H1 (cell line): ENCODE measurements at regions not wholly inside any gene's neighbourhood (a gene's known extent, or its start where the extent isn't known, plus 50 kb on each side); places are given as distances from the start of the nearest gene placed in this dataset.

Source experiments
- CREB1 ChIP-seq: IDR thresholded peaks from 2 replicates; pipeline ENCODE4 v1.6.1; 2012; ENCODE audit warnings: inconsistent platforms
- KDM1A ChIP-seq: fragments of 200-600, 300-600 bp; sonication (generic); IDR thresholded peaks from 2 replicates; pipeline ENCODE4 v1.7.1; 2016; ENCODE audit warnings: mild to moderate bottlenecking, low read length, borderline replicate concordance
- KDM5A ChIP-seq: fragments of 200-600 bp; IDR thresholded peaks from 2 replicates; pipeline ENCODE4 v1.7.1; 2012; ENCODE audit warnings: mild to moderate bottlenecking, low read length, inconsistent platforms, mixed read lengths
- POLR2A ChIP-seq, 2 experiments: IDR thresholded peaks; 1 replicate in 1 of 2; 2 replicates in 1 of 2; pipeline ENCODE4 v1.6.1; 2011; ENCODE audit warnings: low read depth in 2 of 2, low read length in 2 of 2, mild to moderate bottlenecking in 2 of 2; ENCODE audit errors: control extremely low read depth in 1 of 2
- RXRA ChIP-seq: IDR thresholded peaks from 2 replicates; pipeline ENCODE4 v1.6.1; 2011; ENCODE audit warnings: low read depth, mild to moderate bottlenecking, low read length, moderate library complexity; ENCODE audit not compliant: insufficient read depth
- YY1 ChIP-seq: IDR thresholded peaks from 2 replicates; pipeline ENCODE4 v1.6.1; 2011; ENCODE audit warnings: low read depth, mild to moderate bottlenecking, low read length
- ZNF274 ChIP-seq: IDR thresholded peaks from 2 replicates; pipeline ENCODE4 v1.7.0; 2012; ENCODE audit warnings: low read length, borderline replicate concordance; ENCODE audit errors: extremely low read depth
- TF ChIP-seq, protein P1 (sequence below): IDR thresholded peaks from 2 replicates; pipeline ENCODE4 v1.6.1; 2011; ENCODE audit warnings: low read length, improper control_type of control experiment
- TF ChIP-seq, protein P2 (sequence below), 3 experiments: IDR thresholded peaks; 1 replicate in 2 of 3; 2 replicates in 1 of 3; pipeline versions ENCODE4 v1.5.1 to v1.6.1; 2011; ENCODE audit warnings: low read length in 3 of 3, mild to moderate bottlenecking in 3 of 3, inconsistent platforms in 2 of 3, low read depth in 1 of 3, moderate library complexity in 1 of 3; ENCODE audit not compliant: insufficient read depth in 1 of 3; ENCODE audit errors: control extremely low read depth in 1 of 3
- TF ChIP-seq, protein P3 (sequence below): IDR thresholded peaks from 2 replicates; pipeline ENCODE4 v1.6.1; 2012; ENCODE audit warnings: low read length, inconsistent platforms
- TF ChIP-seq, protein P4 (sequence below): IDR thresholded peaks from 2 replicates; pipeline ENCODE4 v1.6.1; 2012; ENCODE audit warnings: inconsistent platforms

- no peak for TF ChIP-seq POLR2A (IDR thresholded peaks at IDR 0.05; ENCODE audit: control extremely low read depth in 1 of 2, low read depth in 2 of 2, low read length in 2 of 2)
- no peak for TF ChIP-seq CREB1
- TF ChIP-seq, protein P1, sequence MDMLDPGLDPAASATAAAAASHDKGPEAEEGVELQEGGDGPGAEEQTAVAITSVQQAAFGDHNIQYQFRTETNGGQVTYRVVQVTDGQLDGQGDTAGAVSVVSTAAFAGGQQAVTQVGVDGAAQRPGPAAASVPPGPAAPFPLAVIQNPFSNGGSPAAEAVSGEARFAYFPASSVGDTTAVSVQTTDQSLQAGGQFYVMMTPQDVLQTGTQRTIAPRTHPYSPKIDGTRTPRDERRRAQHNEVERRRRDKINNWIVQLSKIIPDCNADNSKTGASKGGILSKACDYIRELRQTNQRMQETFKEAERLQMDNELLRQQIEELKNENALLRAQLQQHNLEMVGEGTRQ, result no peak
- no peak for TF ChIP-seq YY1
- no peak for TF ChIP-seq KDM1A
- TF ChIP-seq, protein P2, sequence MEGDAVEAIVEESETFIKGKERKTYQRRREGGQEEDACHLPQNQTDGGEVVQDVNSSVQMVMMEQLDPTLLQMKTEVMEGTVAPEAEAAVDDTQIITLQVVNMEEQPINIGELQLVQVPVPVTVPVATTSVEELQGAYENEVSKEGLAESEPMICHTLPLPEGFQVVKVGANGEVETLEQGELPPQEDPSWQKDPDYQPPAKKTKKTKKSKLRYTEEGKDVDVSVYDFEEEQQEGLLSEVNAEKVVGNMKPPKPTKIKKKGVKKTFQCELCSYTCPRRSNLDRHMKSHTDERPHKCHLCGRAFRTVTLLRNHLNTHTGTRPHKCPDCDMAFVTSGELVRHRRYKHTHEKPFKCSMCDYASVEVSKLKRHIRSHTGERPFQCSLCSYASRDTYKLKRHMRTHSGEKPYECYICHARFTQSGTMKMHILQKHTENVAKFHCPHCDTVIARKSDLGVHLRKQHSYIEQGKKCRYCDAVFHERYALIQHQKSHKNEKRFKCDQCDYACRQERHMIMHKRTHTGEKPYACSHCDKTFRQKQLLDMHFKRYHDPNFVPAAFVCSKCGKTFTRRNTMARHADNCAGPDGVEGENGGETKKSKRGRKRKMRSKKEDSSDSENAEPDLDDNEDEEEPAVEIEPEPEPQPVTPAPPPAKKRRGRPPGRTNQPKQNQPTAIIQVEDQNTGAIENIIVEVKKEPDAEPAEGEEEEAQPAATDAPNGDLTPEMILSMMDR (IDR thresholded peaks at IDR 0.05; ENCODE audit: control extremely low read depth in 1 of 3, insufficient read depth in 1 of 3, low read depth in 1 of 3, low read length in 3 of 3), result no peak
- TF ChIP-seq ZNF274, result no peak
- no peak for TF ChIP-seq RXRA
- no peak for TF ChIP-seq KDM5A
- TF ChIP-seq, protein P3, sequence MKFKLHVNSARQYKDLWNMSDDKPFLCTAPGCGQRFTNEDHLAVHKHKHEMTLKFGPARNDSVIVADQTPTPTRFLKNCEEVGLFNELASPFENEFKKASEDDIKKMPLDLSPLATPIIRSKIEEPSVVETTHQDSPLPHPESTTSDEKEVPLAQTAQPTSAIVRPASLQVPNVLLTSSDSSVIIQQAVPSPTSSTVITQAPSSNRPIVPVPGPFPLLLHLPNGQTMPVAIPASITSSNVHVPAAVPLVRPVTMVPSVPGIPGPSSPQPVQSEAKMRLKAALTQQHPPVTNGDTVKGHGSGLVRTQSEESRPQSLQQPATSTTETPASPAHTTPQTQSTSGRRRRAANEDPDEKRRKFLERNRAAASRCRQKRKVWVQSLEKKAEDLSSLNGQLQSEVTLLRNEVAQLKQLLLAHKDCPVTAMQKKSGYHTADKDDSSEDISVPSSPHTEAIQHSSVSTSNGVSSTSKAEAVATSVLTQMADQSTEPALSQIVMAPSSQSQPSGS, result no peak
- TF ChIP-seq, protein P4, sequence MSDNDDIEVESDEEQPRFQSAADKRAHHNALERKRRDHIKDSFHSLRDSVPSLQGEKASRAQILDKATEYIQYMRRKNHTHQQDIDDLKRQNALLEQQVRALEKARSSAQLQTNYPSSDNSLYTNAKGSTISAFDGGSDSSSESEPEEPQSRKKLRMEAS, result no peak
Observed at GRCh38 chr16:86448306-86448890, 61.9 kb upstream of the FOXF1 start.
